GM18909 (cell line): ENCODE measurements at regions not wholly inside any gene's neighbourhood (a gene's known extent, or its start where the extent isn't known, plus 50 kb on each side); places are given as distances from the start of the nearest gene placed in this dataset.
A peak's percentile ranks its signal among the peaks of the same experiment; 100 is the strongest.
"Not testable (repeated sequence)": the region's sequence is repeated elsewhere in the genome, so short reads cannot be mapped to it uniquely, and the experiment has no call there.

Experiments
- ATAC-seq: cut with Tn5 transposase; IDR thresholded peaks from one replicate; pipeline ENCODE4 v1.9.1; 2021; ENCODE audit warnings: mild to moderate bottlenecking; ENCODE audit not compliant: unreplicated experiment, poor library complexity

DNA sequence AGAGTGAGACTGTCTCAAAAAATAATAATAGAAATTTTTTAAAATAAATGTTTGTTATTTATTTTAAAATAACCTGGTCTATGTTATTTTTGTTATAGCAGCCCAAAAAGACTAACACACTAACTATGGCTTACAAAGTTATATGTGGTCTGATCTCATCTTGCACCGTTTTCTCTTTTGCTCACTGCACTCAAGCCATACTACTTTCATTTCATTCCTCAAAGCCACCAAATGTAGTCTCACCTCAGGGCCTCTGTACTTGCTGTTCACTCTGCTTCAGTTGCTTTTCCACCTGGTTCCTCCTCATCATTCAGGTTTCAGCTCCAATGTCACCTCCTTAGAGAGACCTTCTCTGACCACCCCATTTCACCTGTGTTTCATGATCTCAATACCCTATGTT, 55.2 kb upstream of the MDM1 start:
- ATAC-seq: no peak

DNA sequence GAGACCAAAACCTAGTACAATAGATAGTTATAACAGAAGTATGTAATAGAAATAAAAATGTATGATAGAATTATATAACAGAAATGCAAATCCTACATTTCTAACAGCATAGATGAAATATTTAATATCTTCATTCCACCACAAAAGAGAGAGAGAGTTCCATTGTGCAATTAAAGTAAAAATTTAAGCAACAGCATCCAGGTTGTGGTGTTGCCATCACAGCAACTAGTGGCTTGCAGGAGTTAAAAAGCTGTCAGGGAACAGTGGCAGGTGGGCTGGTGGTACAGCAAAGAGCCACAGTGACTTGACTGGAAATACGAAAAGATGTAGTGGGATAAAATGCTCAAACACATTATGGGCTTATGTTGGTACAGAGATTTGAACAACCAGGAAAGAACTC, 57.1 kb upstream of the MDM1 start:
- ATAC-seq: no peak

DNA sequence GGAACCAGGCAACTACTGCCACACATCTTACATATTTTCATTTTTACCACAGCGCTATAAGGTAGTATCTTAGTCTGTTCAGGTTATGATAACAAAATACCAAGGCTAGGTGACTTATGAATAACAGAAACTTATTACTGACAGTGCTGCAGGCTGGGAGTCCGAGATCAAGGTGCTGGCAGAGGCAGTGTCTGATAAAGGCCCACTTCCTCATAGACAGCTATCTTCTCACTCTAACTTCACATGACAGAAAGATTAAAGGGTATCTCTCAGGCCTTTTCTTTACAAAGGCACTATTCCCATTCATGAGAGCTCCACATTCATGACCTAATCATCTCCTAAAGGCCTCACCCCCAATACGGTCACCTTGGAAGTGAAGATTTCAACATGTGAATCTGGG, 59.8 kb upstream of the MDM1 start:
- no peak for ATAC-seq

- ATAC-seq: no peak
These were observed 60.2 kb upstream of the MDM1 start for GRCh38 chr12:68392376-68392775.

DNA sequence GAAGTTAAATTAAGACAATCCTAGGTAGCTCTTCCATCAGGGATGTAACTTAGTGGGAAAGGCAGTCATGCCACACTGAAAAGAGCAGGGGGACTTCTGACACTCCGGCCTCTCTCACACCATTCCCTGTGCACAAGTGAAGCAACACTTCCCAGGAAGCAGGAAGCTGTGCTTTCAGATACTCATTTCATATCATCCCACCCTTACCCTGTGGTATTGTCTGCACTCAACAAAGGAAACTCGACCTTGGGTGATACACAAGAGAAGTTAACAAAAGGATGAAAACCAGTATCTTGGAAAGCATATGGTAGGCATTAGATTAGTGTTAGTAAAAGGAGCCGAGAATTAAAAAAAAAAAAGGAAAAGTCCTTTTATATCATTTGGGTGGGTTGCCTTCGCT, 61.3 kb upstream of the MDM1 start:
- no peak for ATAC-seq

GRCh38 chr12:68397566-68398158, 65.5 kb upstream of the MDM1 start:
- ATAC-seq: no peak

GRCh38 chr12:68398689-68399088, 66.5 kb upstream of the MDM1 start:
- not testable (repeated sequence) for ATAC-seq

GRCh38 chr12:68400226-68400829, 68.2 kb upstream of the MDM1 start:
- ATAC-seq: no peak

- no peak for ATAC-seq
These were observed 70.3 kb upstream of the MDM1 start for GRCh38 chr12:68402422-68402821.

GRCh38 chr12:68403296-68403695, 71.1 kb upstream of the MDM1 start:
- no peak for ATAC-seq

DNA sequence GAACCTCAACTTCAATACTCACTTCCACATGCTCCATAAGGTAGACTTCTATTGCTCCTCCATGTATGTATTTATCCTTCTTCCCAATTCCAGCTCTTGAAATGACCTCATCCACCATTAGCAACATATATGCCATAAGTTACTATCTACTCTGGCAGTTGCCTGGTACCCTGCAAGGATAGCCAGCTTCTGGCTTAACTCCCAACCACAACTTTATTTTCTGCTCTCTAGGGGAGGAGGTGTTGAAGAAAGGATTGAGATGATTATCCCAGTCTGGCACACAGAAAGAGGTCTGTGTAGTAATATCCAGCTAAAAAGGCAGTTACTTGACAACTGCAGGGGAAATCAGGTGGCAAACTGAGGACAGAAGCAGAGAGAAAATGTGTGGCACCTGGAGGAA, 71.5 kb upstream of the MDM1 start:
- ATAC-seq: no peak

DNA sequence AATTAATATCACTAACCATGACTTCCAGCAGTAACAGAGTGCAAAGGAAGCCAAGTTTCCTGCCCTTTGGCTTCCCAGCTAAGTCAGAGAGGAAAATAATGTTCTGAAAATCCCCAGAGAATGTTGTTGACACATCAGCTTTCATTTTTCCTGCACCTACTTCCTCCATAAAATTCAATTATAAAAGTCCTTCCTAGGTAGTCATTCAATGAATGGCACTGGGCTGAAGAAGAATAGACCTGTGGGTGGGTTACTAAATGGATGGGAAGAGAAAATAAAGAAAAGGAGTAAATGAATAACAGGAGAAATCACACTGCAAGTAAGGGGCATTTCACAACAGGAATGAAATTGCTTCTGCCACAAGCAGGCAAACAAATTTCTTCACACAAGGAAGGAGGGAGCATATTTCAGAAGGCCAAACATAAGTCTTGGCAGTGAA, 73.2 kb upstream of the MDM1 start:
- no peak for ATAC-seq

GRCh38 chr12:68406134-68406576, 74.0 kb upstream of the MDM1 start:
- ATAC-seq: no peak

- ATAC-seq: no peak
These were observed 74.7 kb upstream of the MDM1 start for GRCh38 chr12:68406911-68407310.

- ATAC-seq: no peak
These were observed 78.0 kb upstream of the MDM1 start for GRCh38 chr12:68410018-68410660.

DNA sequence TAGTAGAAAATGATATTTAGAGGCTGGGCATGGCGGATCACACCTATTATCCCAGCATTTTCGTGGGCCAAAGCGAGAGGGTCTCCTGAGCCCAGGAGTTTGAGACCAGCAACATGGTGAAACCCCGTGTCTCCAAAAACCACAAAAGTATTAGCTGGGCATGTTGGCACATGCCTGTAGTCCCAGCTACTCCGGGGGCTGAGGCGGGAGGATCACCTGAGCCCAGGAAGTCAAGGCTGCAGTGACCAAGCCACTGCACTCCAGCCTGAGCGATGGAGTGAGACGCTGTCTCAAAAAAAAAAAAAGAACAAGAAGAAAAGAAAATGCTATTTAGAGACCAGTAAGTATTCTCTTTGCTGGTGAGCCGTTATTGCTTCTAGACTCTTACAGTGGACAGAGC, 79.2 kb upstream of the MDM1 start:
- no peak for ATAC-seq

DNA sequence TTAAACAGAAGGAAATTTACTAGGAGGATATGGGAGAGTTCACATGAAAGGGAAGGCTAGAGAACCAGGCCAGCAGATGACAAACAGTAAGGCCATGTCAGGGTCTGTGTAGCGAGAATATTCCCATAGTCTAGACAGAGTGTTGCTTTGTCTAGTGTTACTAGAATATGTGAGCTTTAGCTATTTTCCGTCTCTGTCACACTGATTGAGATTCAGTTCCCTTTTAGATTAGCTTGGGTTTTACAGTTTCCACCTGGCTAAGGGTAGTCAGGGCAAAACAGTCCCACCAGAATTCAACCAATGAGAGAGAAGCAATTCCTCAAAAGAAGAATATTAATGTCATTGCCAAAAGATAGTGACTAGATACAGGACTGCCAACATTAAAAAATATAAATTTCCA, 82.8 kb upstream of the MDM1 start:
- peak; percentile 52 for ATAC-seq

GRCh38 chr12:68416350-68416749, 84.2 kb upstream of the MDM1 start:
- ATAC-seq: no peak

- ATAC-seq: no peak
These were observed 84.7 kb upstream of the MDM1 start for GRCh38 chr12:68416826-68417225.

DNA sequence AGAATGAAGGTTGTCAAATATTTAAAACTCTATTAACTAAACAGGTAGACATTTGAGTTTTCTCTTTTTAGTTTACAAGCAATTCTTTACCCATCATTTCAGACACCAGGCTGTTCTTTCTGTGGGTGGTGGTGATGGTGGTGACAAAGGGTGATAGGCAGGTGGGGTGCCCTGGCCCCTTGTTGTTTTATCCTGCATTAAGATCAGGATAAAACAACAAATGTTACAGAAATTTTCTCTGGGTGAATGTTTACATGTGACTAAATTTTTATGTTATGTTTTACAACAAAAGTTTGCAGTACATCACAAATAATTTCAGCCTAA, 85.9 kb upstream of the MDM1 start:
- no peak for ATAC-seq

DNA sequence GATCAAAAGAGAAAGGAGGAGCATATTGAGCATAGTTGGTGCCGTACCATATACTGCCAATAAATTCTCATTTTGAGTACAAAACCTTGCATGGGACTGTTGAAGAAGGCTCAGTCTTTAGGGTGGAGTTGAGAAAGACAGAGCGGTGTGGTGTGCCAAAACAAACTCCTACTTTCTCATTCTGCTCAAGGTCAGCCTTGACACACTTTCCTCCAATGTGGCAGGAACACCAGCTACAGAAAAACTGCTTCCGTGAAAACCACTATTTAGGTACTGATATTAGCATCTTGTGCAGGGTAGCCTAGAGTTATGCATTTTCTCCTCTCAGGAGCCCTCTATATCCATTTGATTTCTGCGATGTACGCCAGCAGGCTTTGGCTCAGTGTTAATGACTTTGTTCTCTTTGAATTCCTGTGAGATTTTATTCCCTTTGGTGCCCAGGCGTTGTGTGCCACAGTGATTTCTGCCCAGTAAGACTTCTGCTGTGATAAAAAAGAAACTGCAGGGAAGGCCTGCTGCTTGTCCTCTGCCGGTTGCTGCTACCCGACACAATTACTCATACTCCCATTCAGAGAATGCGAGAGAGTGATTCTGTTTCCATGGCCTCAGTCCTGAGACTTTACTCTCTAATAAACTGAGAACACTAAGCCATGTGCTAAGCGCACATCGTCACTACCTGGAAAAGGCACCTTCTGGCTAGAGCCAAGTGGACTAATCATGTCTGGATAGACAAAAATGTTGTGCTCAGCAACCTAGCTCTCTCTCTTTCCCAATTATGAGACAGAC, 88.3 kb upstream of the MDM1 start:
- ATAC-seq: no peak
